ENCODE measurements at regions not wholly inside any gene's neighbourhood (a gene's known extent, or its start where the extent isn't known, plus 50 kb on each side); places are given as distances from the start of the nearest gene placed in this dataset.

DNA sequence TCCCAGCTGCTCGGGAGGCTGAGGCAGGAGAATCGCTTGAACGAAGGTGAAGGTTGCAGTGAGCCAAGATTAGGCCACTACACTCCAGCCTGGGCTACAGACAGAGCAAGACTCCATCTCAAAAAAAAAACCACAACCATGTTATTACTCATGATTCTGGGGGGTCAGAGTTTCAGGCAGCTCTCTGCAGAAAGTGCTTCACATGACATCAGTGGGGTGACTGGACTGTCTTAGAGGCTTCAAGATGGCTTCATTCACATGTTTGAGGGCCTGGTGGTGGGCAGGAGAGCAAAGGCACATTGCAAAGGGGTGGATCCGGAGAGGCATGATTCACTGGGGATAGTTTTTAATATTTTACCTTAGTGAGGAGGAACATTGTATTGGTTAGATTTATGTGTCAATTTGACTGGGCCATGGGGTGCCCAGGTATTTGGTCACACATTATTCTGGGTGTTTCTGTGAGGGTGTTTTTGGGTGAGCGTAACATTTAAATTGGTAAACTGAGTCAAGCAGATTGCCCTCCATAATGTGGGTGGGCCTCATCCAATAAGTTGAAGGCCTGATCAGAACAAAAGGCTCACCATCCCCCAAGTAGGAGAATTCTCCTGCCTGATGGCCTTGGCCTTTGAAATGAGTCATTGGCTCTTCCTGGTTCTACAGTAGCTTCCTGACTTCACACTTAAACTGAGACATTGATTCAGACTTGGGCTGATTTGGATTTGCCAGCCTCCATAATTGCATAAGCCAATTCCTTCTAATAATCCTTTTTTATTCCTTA is 109.8 kb downstream of the GOSR1 start:
- Histone ChIP-seq H3K79me2 (ENCODE audit: insufficient read depth, low read length) (no peaks in the 10 kb centered on the region), H2AFZ (ENCODE audit: low read length) (no peak overlapping the region), H3K4me3 (replicated peaks in 1 of 3; ENCODE audit: insufficient read depth in 1 of 3, low read depth in 2 of 3, low read length in 3 of 3) (no peak overlapping the region), H3K9me3 (ENCODE audit: low read length) (no peaks in the 10 kb centered on the region), H3K4me2 (ENCODE audit: low read depth, low read length) (peak overlapping the region; percentile 4; the same call in 1 of the 2 replicates), H4K20me1 (ENCODE audit: insufficient read depth, low read length) (no peaks in the 10 kb centered on the region), H3K27me3 (ENCODE audit: control insufficient read depth in 1 of 2, insufficient read depth in 2 of 2, low read length in 2 of 2) (no peaks in the 10 kb centered on the region), H3K27ac (ENCODE audit: extremely low read length, insufficient read depth, low read length) (peak overlapping the region; percentile 26), H3K9ac (ENCODE audit: insufficient read depth, low read depth, low read length) (no peak overlapping the region), H3K4me1 (ENCODE audit: insufficient read depth, low read length) (peaks cover 93% of the 10 kb centered on the region), H3K36me3 (replicated peaks in 1 of 2; ENCODE audit: control insufficient read depth in 1 of 2, insufficient read depth in 2 of 2, low read length in 2 of 2) (no peaks in the 10 kb centered on the region)
- ChIA-PET CTCF (ENCODE audit: low intra/inter-chr PET ratio, low total read pairs) (no interaction called here), POLR2A (interaction anchor here (1.0 kb wide), 1 partner anchor 14 kb away, joined by 4 read pairs; no protein-coding TSS in a partner anchor)
- intact Hi-C loops (cut with micrococcal nuclease; ENCODE audit: unreplicated experiment) = no loop called here
- in situ Hi-C loops (cut with HindIII; ENCODE audit: extremely low pct_ligation_motif_present, low pct_unique_long_range_greater_than_20kb) = no loop called here
- DNase-seq (ENCODE audit: low spot score) (peak; percentile 61), ATAC-seq (no peak), FAIRE-seq (no peak)
- WGBS (ENCODE audit: low lambda C conversion rate) = 93% methylated on average over 5 of the region's 5 CpGs
- BruUV-seq (replicated peaks) = no TSS peak
- TF ChIP-seq, protein P1, sequence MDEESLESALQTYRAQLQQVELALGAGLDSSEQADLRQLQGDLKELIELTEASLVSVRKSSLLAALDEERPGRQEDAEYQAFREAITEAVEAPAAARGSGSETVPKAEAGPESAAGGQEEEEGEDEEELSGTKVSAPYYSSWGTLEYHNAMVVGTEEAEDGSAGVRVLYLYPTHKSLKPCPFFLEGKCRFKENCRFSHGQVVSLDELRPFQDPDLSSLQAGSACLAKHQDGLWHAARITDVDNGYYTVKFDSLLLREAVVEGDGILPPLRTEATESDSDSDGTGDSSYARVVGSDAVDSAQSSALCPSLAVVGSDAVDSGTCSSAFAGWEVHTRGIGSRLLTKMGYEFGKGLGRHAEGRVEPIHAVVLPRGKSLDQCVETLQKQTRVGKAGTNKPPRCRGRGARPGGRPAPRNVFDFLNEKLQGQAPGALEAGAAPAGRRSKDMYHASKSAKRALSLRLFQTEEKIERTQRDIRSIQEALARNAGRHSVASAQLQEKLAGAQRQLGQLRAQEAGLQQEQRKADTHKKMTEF (CRISPR knock-in tag; IDR thresholded peaks at IDR 0.05) = peak; percentile 56; the same call in 1 of the 2 replicates
- peak; percentile 71; the same call in 1 of the 2 replicates for TF ChIP-seq SOX5 (CRISPR knock-in tag; IDR thresholded peaks at IDR 0.05; ENCODE audit: borderline replicate concordance)
- peak; percentile 76 for TF ChIP-seq FOSL1 (CRISPR knock-in tag; IDR thresholded peaks at IDR 0.05; ENCODE audit: borderline replicate concordance)
- peak; percentile 47; the same call in 1 of the 2 replicates for TF ChIP-seq ERF (CRISPR knock-in tag; IDR thresholded peaks at IDR 0.05)
- TF ChIP-seq, protein P2, sequence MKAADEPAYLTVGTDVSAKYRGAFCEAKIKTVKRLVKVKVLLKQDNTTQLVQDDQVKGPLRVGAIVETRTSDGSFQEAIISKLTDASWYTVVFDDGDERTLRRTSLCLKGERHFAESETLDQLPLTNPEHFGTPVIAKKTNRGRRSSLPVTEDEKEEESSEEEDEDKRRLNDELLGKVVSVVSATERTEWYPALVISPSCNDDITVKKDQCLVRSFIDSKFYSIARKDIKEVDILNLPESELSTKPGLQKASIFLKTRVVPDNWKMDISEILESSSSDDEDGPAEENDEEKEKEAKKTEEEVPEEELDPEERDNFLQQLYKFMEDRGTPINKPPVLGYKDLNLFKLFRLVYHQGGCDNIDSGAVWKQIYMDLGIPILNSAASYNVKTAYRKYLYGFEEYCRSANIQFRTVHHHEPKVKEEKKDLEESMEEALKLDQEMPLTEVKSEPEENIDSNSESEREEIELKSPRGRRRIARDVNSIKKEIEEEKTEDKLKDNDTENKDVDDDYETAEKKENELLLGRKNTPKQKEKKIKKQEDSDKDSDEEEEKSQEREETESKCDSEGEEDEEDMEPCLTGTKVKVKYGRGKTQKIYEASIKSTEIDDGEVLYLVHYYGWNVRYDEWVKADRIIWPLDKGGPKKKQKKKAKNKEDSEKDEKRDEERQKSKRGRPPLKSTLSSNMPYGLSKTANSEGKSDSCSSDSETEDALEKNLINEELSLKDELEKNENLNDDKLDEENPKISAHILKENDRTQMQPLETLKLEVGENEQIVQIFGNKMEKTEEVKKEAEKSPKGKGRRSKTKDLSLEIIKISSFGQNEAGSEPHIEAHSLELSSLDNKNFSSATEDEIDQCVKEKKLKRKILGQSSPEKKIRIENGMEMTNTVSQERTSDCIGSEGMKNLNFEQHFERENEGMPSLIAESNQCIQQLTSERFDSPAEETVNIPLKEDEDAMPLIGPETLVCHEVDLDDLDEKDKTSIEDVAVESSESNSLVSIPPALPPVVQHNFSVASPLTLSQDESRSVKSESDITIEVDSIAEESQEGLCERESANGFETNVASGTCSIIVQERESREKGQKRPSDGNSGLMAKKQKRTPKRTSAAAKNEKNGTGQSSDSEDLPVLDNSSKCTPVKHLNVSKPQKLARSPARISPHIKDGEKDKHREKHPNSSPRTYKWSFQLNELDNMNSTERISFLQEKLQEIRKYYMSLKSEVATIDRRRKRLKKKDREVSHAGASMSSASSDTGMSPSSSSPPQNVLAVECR (CRISPR knock-in tag; IDR thresholded peaks at IDR 0.05; ENCODE audit: borderline replicate concordance) = no peak
- TF ChIP-seq ZNF564 (CRISPR knock-in tag; IDR thresholded peaks at IDR 0.05) = peak; percentile 86; the same call in 1 of the 2 replicates
- TF ChIP-seq EP300 (IDR thresholded peaks at IDR 0.05; ENCODE audit: low read depth in 2 of 2, low read length in 2 of 2) = peak in 1 of 2 experiments; percentile 66; a peak in 2 of 4 replicates
- no peak for TF ChIP-seq EP300 (CRISPR knock-in tag; IDR thresholded peaks at IDR 0.05; ENCODE audit: borderline replicate concordance)
- TF ChIP-seq ELF3 (CRISPR knock-in tag; IDR thresholded peaks at IDR 0.05) = peak; percentile 90
- TF ChIP-seq TCF7L2 (IDR thresholded peaks at IDR 0.05; ENCODE audit: low read depth, low read length) = no peak
- TF ChIP-seq CBFB (CRISPR knock-in tag; IDR thresholded peaks at IDR 0.05) = no peak
- TF ChIP-seq, protein P3, sequence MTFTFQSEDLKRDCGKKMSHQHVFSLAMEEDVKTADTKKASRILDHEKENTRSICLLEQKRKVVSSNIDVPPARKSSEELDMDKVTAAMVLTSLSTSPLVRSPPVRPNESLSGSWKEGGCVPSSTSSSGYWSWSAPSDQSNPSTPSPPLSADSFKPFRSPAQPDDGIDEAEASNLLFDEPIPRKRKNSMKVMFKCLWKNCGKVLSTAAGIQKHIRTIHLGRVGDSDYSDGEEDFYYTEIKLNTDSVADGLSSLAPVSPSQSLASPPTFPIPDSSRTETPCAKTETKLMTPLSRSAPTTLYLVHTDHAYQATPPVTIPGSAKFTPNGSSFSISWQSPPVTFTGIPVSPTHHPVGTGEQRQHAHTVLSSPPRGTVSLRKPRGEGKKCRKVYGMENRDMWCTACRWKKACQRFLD (CRISPR knock-in tag; IDR thresholded peaks at IDR 0.05; ENCODE audit: borderline replicate concordance) = no peak
- peak; percentile 75 for TF ChIP-seq NR2F6 (IDR thresholded peaks at IDR 0.05)
- peak; percentile 82 for TF ChIP-seq NR2F6 (CRISPR knock-in tag; IDR thresholded peaks at IDR 0.05)
- no peak for TF ChIP-seq SMAD9 (CRISPR knock-in tag; IDR thresholded peaks at IDR 0.05)
- peak; percentile 88 for TF ChIP-seq MED1 (CRISPR knock-in tag; IDR thresholded peaks at IDR 0.05)
